Large intestine (tissue), 3 donors: ENCODE measurements at regions not wholly inside any gene's neighbourhood (a gene's known extent, or its start where the extent isn't known, plus 50 kb on each side); places are given as distances from the start of the nearest gene placed in this dataset.

Experiments
- DNase-seq, 2 donors: peaks; one replicate each; pipeline versions ENCODE4 v3.0.0 to v3.0.0-alpha.2; 2013
- H3K27ac ChIP-seq: one replicate; pipeline ENCODE4 v1.5.1; 2013; ENCODE audit warnings: low read length
- H3K27me3 ChIP-seq: 2 replicates; pipeline ENCODE4 v1.6.1; 2013; ENCODE audit warnings: low read length; ENCODE audit not compliant: control insufficient read depth, insufficient read depth
- H3K36me3 ChIP-seq: 2 replicates; pipeline ENCODE4 v1.6.1; 2013; ENCODE audit warnings: low read length; ENCODE audit not compliant: control insufficient read depth, insufficient read depth
- H3K4me1 ChIP-seq: one replicate; pipeline ENCODE4 v1.6.1; 2013; ENCODE audit warnings: low read length; ENCODE audit not compliant: control insufficient read depth, insufficient read depth
- H3K4me3 ChIP-seq: one replicate; pipeline ENCODE4 v1.5.1; 2013; ENCODE audit warnings: low read length
- H3K9me3 ChIP-seq: one replicate; pipeline ENCODE4 v1.6.1; 2013; ENCODE audit warnings: mild to moderate bottlenecking, low read depth, low read length, moderate library complexity; ENCODE audit not compliant: control insufficient read depth
- WGBS: methylation state at CpG from one replicate; pipeline ENCODE4 v1.1.5; 2013; ENCODE audit warnings: low lambda C conversion rate; ENCODE audit not compliant: insufficient coverage; 5-methylcytosine and 5-hydroxymethylcytosine counted together

DNA sequence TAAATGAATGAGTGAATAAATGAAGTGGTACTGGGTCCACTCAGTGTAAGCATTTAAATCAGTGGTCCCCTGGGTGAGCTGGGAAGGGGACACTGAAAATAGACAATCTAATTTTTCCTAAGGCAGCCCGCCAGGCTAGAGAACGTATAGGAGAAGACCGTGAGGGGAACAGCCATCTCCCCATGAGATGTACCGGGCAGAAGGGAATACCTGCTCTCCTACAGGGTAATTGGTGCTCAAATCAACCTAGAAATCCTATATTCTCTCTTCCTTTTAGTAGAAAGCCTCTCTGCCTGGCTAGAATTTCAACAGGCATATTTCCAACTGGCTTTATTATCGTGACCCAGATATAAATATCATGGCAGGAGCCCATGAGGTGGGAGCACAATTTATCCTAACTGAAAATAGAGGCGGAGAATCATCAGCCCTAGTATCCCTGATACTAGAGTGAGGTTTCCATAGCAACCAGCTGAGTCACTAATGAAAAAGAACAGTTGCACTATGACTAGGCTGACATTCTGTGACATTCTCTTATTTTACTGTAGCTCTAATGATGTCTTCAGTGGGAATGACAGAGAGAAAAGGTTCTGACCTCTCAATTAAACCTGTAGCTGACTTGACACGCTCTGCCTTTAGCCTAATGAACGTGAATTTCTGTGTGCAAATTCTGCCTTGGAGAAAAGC lies 96.5 kb upstream of the CAST start:
- Histone ChIP-seq H3K4me3 (no peak overlapping the region), H3K9me3 (no peaks in the 10 kb centered on the region), H3K27me3 (no peaks in the 10 kb centered on the region), H3K4me1 (no peaks in the 10 kb centered on the region), H3K36me3 (no peaks in the 10 kb centered on the region), H3K27ac (no peak overlapping the region)
- WGBS, result no CpG with 5 or more reads among the region's 8 CpGs
- no peak for DNase-seq

- H3K36me3 ChIP-seq, result no peaks in the 10 kb centered on the region
- WGBS, result 61% methylated on average over 5 of the region's 8 CpGs
- no peaks in the 10 kb centered on the region for H3K27me3 ChIP-seq
- no peak overlapping the region for H3K4me3 ChIP-seq
- H3K27ac ChIP-seq, result no peak overlapping the region
- H3K4me1 ChIP-seq, result no peaks in the 10 kb centered on the region
- DNase-seq, result no peak
- no peaks in the 10 kb centered on the region for H3K9me3 ChIP-seq
These were observed 95.2 kb upstream of the CAST start for GRCh38 chr5:96566833-96567587.

GRCh38 chr5:96569332-96569731 lies 92.8 kb upstream of the CAST start:
- Histone ChIP-seq H3K4me1 (no peaks in the 10 kb centered on the region), H3K4me3 (no peak overlapping the region), H3K27ac (no peak overlapping the region), H3K36me3 (no peaks in the 10 kb centered on the region), H3K27me3 (no peaks in the 10 kb centered on the region), H3K9me3 (no peaks in the 10 kb centered on the region)
- no peak for DNase-seq
- no CpG with 5 or more reads among the region's 4 CpGs for WGBS

- no peak for DNase-seq
- no peaks in the 10 kb centered on the region for H3K4me1 ChIP-seq
- H3K9me3 ChIP-seq, result no peaks in the 10 kb centered on the region
- no peak overlapping the region for H3K4me3 ChIP-seq
- no peaks in the 10 kb centered on the region for H3K36me3 ChIP-seq
- no CpG with 5 or more reads among the region's 4 CpGs for WGBS
- no peaks in the 10 kb centered on the region for H3K27me3 ChIP-seq
- H3K27ac ChIP-seq, result no peak overlapping the region
These were observed 92.4 kb upstream of the CAST start for GRCh38 chr5:96569770-96570169.

GRCh38 chr5:96572864-96573512 lies 89.2 kb upstream of the CAST start:
- no peak overlapping the region for H3K27ac ChIP-seq
- no peak for DNase-seq
- no peaks in the 10 kb centered on the region for H3K27me3 ChIP-seq
- no peak overlapping the region for H3K4me3 ChIP-seq
- H3K36me3 ChIP-seq, result no peaks in the 10 kb centered on the region
- H3K9me3 ChIP-seq, result no peaks in the 10 kb centered on the region
- 90% methylated on average over 3 of the region's 5 CpGs for WGBS
- H3K4me1 ChIP-seq, result no peaks in the 10 kb centered on the region

DNA sequence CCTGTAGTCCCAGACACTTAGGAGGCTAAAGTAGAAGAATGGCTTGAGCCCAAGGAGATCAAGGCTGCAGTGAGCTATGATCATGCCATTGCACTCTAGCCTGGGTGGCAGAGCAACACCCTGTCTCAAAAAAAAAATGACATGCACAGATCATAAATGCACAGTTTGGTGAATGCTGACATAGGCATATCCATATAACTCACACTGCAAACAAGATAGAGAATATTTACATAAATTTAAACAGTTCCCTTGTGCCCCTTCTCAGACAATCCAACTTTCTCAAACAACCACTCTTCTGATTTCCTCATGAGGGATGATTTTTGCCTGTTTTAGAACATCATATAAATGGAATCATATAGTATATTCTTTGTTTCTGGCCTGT lies 88.7 kb upstream of the CAST start:
- Histone ChIP-seq H3K27me3 (no peaks in the 10 kb centered on the region), H3K36me3 (no peaks in the 10 kb centered on the region), H3K9me3 (no peaks in the 10 kb centered on the region), H3K4me3 (no peak overlapping the region), H3K4me1 (no peaks in the 10 kb centered on the region), H3K27ac (no peak overlapping the region)
- no peak for DNase-seq

DNA sequence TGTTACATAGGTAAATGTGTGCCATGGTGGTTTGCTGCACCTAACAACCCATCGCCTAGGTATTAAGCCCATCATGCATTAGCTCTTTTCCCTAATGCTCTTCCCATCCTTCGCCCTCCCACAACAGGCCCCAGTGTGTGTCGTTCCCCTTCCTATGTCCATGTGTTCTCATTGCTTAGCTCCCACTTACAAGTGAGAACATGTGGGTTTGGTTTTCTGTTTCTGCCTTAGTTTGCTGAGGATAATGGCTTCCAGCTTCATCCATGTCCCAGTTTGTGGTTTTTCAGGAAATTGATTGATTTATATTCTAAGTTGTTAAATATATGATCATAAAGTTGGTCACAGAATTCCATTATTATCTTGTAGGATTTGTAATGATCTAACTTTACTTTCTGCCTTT lies 85.3 kb upstream of the CAST start:
- Histone ChIP-seq H3K27ac (no peak overlapping the region), H3K4me1 (no peaks in the 10 kb centered on the region), H3K27me3 (no peaks in the 10 kb centered on the region), H3K9me3 (no peaks in the 10 kb centered on the region), H3K36me3 (no peaks in the 10 kb centered on the region), H3K4me3 (no peak overlapping the region)
- no peak for DNase-seq
- 100% methylated on average over 2 of the region's 3 CpGs for WGBS

- no peaks in the 10 kb centered on the region for H3K36me3 ChIP-seq
- H3K4me1 ChIP-seq, result no peaks in the 10 kb centered on the region
- H3K27ac ChIP-seq, result no peak overlapping the region
- DNase-seq, result no peak
- H3K4me3 ChIP-seq, result no peak overlapping the region
- no peaks in the 10 kb centered on the region for H3K27me3 ChIP-seq
- H3K9me3 ChIP-seq, result no peaks in the 10 kb centered on the region
These were observed 84.3 kb upstream of the CAST start for GRCh38 chr5:96577909-96578308.

GRCh38 chr5:96579711-96580110 lies 82.5 kb upstream of the CAST start:
- Histone ChIP-seq H3K27ac (no peak overlapping the region), H3K4me3 (no peak overlapping the region), H3K36me3 (no peaks in the 10 kb centered on the region), H3K27me3 (no peaks in the 10 kb centered on the region), H3K9me3 (no peaks in the 10 kb centered on the region), H3K4me1 (no peaks in the 10 kb centered on the region)
- no CpG with 5 or more reads among the region's 2 CpGs for whole genome bisulfite sequencing
- DNase-seq, result no peak

DNA sequence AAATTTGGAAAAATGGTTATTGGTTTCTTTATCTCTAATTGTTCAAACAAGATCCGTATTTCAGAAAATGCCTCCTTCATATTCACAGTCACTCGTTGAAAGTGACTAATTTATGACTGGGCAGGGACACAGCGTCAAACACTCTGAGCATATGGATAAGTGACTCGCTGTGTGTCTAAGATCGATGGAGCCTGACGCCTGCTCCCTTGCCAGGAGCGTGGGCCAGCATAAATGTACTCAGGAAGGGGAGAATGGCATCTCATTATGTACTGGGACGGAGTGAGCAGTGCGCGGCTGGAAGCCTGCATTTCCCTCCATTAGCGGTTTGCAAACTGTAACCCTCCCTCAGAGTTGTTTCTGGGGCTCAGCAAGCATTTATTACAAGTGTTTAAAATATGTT lies 79.8 kb upstream of the CAST start:
- Histone ChIP-seq H3K36me3 (no peaks in the 10 kb centered on the region), H3K9me3 (no peaks in the 10 kb centered on the region), H3K4me1 (no peaks in the 10 kb centered on the region), H3K4me3 (no peak overlapping the region), H3K27me3 (no peaks in the 10 kb centered on the region), H3K27ac (no peak overlapping the region)
- no CpG with 5 or more reads among the region's 11 CpGs for WGBS
- DNase-seq, result peak in 1 of 2 donors; percentile 39
